DND-41 (cell line): ENCODE measurements at regions not wholly inside any gene's neighbourhood (a gene's known extent, or its start where the extent isn't known, plus 50 kb on each side); places are given as distances from the start of the nearest gene placed in this dataset.

Experiments
- CTCF ChIP-seq: IDR thresholded peaks from 2 replicates; pipeline ENCODE4 v1.5.1; 2012; ENCODE audit warnings: borderline replicate concordance, low read length, moderate library complexity, mild to moderate bottlenecking; ENCODE audit not compliant: poor library complexity, severe bottlenecking; ENCODE audit errors: extremely low read depth
- EZH2 ChIP-seq: IDR thresholded peaks from 3 replicates; pipeline ENCODE4 v1.6.1; 2012; ENCODE audit warnings: borderline replicate concordance, low read depth, mild to moderate bottlenecking, moderate library complexity, low read length, inconsistent platforms; ENCODE audit not compliant: severe bottlenecking

GRCh38 chr1:24992124-24992760, 62.2 kb upstream of the RUNX3 start:
- TF ChIP-seq CTCF (no peak), EZH2 (no peak)
